ENCODE measurements at regions not wholly inside any gene's neighbourhood (a gene's known extent, or its start where the extent isn't known, plus 50 kb on each side); places are given as distances from the start of the nearest gene placed in this dataset.

- no peak overlapping the region for H3K27ac ChIP-seq (ENCODE audit: low read length)
- H3K36me3 ChIP-seq (ENCODE audit: insufficient read depth, low read length), result no peaks in the 10 kb centered on the region
- H3K4me3 ChIP-seq (ENCODE audit: low read length), result no peak overlapping the region
- no peak overlapping the region for H2AFZ ChIP-seq (ENCODE audit: low read depth, low read length)
- no peaks in the 10 kb centered on the region for H3F3A ChIP-seq (ENCODE audit: insufficient read depth, low read length, poor library complexity, severe bottlenecking)
- no peak overlapping the region for H3K9ac ChIP-seq (ENCODE audit: low read length)
- H4K20me1 ChIP-seq (ENCODE audit: insufficient read depth), result no peaks in the 10 kb centered on the region
- H3K79me2 ChIP-seq (replicated peaks; ENCODE audit: insufficient read depth, low read length), result no peaks in the 10 kb centered on the region
- TF ChIP-seq EP300 (conservative IDR thresholded peaks at IDR 0.05; ENCODE audit: poor library complexity, severe bottlenecking) (no peak), EZH2 (IDR thresholded peaks at IDR 0.05; ENCODE audit: borderline replicate concordance, insufficient read depth, low read length, poor library complexity, severe bottlenecking) (no peak), POLR2AphosphoS5 (IDR thresholded peaks at IDR 0.05) (no peak), RAD21 (conservative IDR thresholded peaks at IDR 0.05) (no peak), REST (IDR thresholded peaks at IDR 0.05; ENCODE audit: borderline replicate concordance) (no peak), TAF1 (IDR thresholded peaks at IDR 0.05; ENCODE audit: low read depth) (no peak), MXI1 (conservative IDR thresholded peaks at IDR 0.05; ENCODE audit: poor library complexity, severe bottlenecking) (no peak), SMC3 (conservative IDR thresholded peaks at IDR 0.05; ENCODE audit: poor library complexity) (no peak), CTCF (IDR thresholded peaks at IDR 0.05; ENCODE audit: poor library complexity, severe bottlenecking) (no peak)
- no peaks in the 10 kb centered on the region for H3K9me3 ChIP-seq (ENCODE audit: low read length)
- H3K4me2 ChIP-seq (ENCODE audit: low read length), result no peak overlapping the region
- no peaks in the 10 kb centered on the region for H3K9me2 ChIP-seq (ENCODE audit: insufficient read depth, low read length)
- no peaks in the 10 kb centered on the region for H3K27me3 ChIP-seq (ENCODE audit: insufficient read depth, low read depth, low read length)
Observed at GRCh38 chr19:29376855-29377354, 148.9 kb upstream of the VSTM2B start.

- H3F3A ChIP-seq (ENCODE audit: insufficient read depth, low read length, poor library complexity, severe bottlenecking), result no peaks in the 10 kb centered on the region
- no peak overlapping the region for H3K27ac ChIP-seq (ENCODE audit: low read length)
- no peaks in the 10 kb centered on the region for H3K9me3 ChIP-seq (ENCODE audit: low read length)
- TF ChIP-seq SMC3 (conservative IDR thresholded peaks at IDR 0.05; ENCODE audit: poor library complexity) (no peak), EZH2 (IDR thresholded peaks at IDR 0.05; ENCODE audit: borderline replicate concordance, insufficient read depth, low read length, poor library complexity, severe bottlenecking) (no peak), TAF1 (IDR thresholded peaks at IDR 0.05; ENCODE audit: low read depth) (no peak), MXI1 (conservative IDR thresholded peaks at IDR 0.05; ENCODE audit: poor library complexity, severe bottlenecking) (no peak), RAD21 (conservative IDR thresholded peaks at IDR 0.05) (no peak), POLR2AphosphoS5 (IDR thresholded peaks at IDR 0.05) (no peak), CTCF (IDR thresholded peaks at IDR 0.05; ENCODE audit: poor library complexity, severe bottlenecking) (no peak), EP300 (conservative IDR thresholded peaks at IDR 0.05; ENCODE audit: poor library complexity, severe bottlenecking) (no peak), REST (IDR thresholded peaks at IDR 0.05; ENCODE audit: borderline replicate concordance) (no peak)
- no peaks in the 10 kb centered on the region for H3K9me2 ChIP-seq (ENCODE audit: insufficient read depth, low read length)
- H3K4me2 ChIP-seq (ENCODE audit: low read length), result no peak overlapping the region
- H3K4me3 ChIP-seq (ENCODE audit: low read length), result no peak overlapping the region
- H3K79me2 ChIP-seq (replicated peaks; ENCODE audit: insufficient read depth, low read length), result no peaks in the 10 kb centered on the region
- H3K27me3 ChIP-seq (ENCODE audit: insufficient read depth, low read depth, low read length), result no peaks in the 10 kb centered on the region
- no peak overlapping the region for H2AFZ ChIP-seq (ENCODE audit: low read depth, low read length)
- H3K36me3 ChIP-seq (ENCODE audit: insufficient read depth, low read length), result no peaks in the 10 kb centered on the region
- no peak overlapping the region for H3K9ac ChIP-seq (ENCODE audit: low read length)
- no peaks in the 10 kb centered on the region for H4K20me1 ChIP-seq (ENCODE audit: insufficient read depth)
Observed at GRCh38 chr19:29378126-29378525, 147.7 kb upstream of the VSTM2B start.

All from neural cell (in vitro differentiated cells).